T-helper 2 cell (primary cell): ENCODE measurements at regions not wholly inside any gene's neighbourhood (a gene's known extent, or its start where the extent isn't known, plus 50 kb on each side); places are given as distances from the start of the nearest gene placed in this dataset.

ENCODE experiments used
- DNase-seq, 5 experiments: peaks; one replicate each; pipeline versions ENCODE4 v3.0.0 to v3.0.0-alpha.2; 2012 to 2022

- DNase-seq, result peak in 1 of 5 experiments; percentile 64
Observed at GRCh38 chr3:160170409-160171370, 54.5 kb upstream of the C3orf80 start.

- DNase-seq, result peak in 1 of 5 experiments; percentile 51
Observed at GRCh38 chr3:160171813-160172212, 53.4 kb upstream of the C3orf80 start.

- DNase-seq, result no peak
Observed at GRCh38 chr3:160174621-160175020, 50.6 kb upstream of the C3orf80 start.
